Ishikawa (cell line): ENCODE measurements at regions not wholly inside any gene's neighbourhood (a gene's known extent, or its start where the extent isn't known, plus 50 kb on each side); places are given as distances from the start of the nearest gene placed in this dataset.

Source experiments
- CEBPB ChIP-seq: IDR thresholded peaks from 2 replicates; pipeline ENCODE4 v1.6.1; 2012
- CREB1 ChIP-seq: IDR thresholded peaks from 2 replicates; pipeline ENCODE4 v1.6.1; 2012; ENCODE audit warnings: low read depth
- TAF1 ChIP-seq: IDR thresholded peaks from 2 replicates; pipeline ENCODE4 v1.6.1; 2012; ENCODE audit warnings: low read depth, mild to moderate bottlenecking

DNA sequence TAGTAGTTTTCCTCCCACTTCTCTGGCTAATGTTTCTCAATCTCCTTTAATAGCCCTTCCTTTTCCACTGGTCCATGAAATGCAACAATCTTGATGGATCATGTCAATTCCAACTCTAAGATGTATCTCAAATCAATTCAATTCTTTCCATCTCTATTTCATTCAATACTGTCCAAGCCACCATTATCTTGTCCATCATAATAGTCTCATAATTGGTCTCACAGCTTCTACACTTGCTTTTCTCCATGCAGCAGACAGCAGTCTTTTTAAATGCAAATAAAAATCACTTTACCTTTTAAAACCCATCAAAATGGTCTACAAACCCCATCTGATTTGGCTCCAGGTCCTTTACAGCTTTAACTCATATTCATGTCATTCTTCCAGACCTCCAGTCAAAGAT lies 226.6 kb downstream of the EPHA4 start:
- TF ChIP-seq TAF1 (no peak), CEBPB (no peak), CREB1 (no peak)
